HEK293T (cell line): ENCODE measurements at regions not wholly inside any gene's neighbourhood (a gene's known extent, or its start where the extent isn't known, plus 50 kb on each side); places are given as distances from the start of the nearest gene placed in this dataset.

Experiments used
- ARNT ChIP-seq: fragments of 450-650 bp; IDR thresholded peaks from 2 replicates; pipeline ENCODE4 v1.6.1; 2017; ENCODE audit warnings: mild to moderate bottlenecking
- BHLHE40 ChIP-seq: fragments of 450-650 bp; IDR thresholded peaks from 2 replicates; pipeline ENCODE4 v1.6.1; 2016; ENCODE audit warnings: mild to moderate bottlenecking, moderate library complexity, borderline replicate concordance
- HDGF ChIP-seq: fragments of 450-650 bp; IDR thresholded peaks from 2 replicates; pipeline ENCODE4 v1.6.1; 2017; ENCODE audit warnings: antibody characterized with exemption, borderline replicate concordance
- SP1 ChIP-seq: fragments of 450-650 bp; IDR thresholded peaks from 2 replicates; pipeline ENCODE4 v1.6.1; 2017
- SUZ12 ChIP-seq: fragments of 450-650 bp; IDR thresholded peaks from 2 replicates; pipeline ENCODE4 v1.6.1; 2016; ENCODE audit warnings: mild to moderate bottlenecking

- TF ChIP-seq SUZ12 (no peak), HDGF (no peak), BHLHE40 (no peak), SP1 (no peak), ARNT (no peak)
Observed at GRCh38 chr1:38529946-38530345, 329.6 kb downstream of the RRAGC start.
